ENCODE measurements at regions not wholly inside any gene's neighbourhood (a gene's known extent, or its start where the extent isn't known, plus 50 kb on each side); places are given as distances from the start of the nearest gene placed in this dataset.

GRCh38 chr11:109222761-109223160 lies 199.2 kb upstream of the C11orf87 start:
- no peaks in the 10 kb centered on the region for H4K20me1 ChIP-seq (ENCODE audit: insufficient read depth)
- H3K27me3 ChIP-seq (ENCODE audit: insufficient read depth), result no peaks in the 10 kb centered on the region
- no peak overlapping the region for H3K27ac ChIP-seq (ENCODE audit: low read depth in 2 of 2, low read length in 1 of 2)
- H2AFZ ChIP-seq (ENCODE audit: low read depth), result no peak overlapping the region
- TF ChIP-seq EP300 (IDR thresholded peaks at IDR 0.05; ENCODE audit: borderline replicate concordance in 1 of 2, low read depth in 1 of 2, low read length in 1 of 2) (no peak), RFX5 (IDR thresholded peaks at IDR 0.05; ENCODE audit: low read length) (no peak), RXRA (IDR thresholded peaks at IDR 0.05; ENCODE audit: borderline replicate concordance, low read depth) (no peak), NRF1 (IDR thresholded peaks at IDR 0.05; ENCODE audit: low read depth, low read length) (no peak), NFIC (IDR thresholded peaks at IDR 0.05; ENCODE audit: borderline replicate concordance) (no peak), TEAD4 (IDR thresholded peaks at IDR 0.05; ENCODE audit: borderline replicate concordance, insufficient read depth) (no peak), MAX (IDR thresholded peaks at IDR 0.05; ENCODE audit: low read depth) (no peak), FOXM1 (IDR thresholded peaks at IDR 0.05; ENCODE audit: low read depth) (no peak), USF2 (IDR thresholded peaks at IDR 0.05; ENCODE audit: borderline replicate concordance, low read depth, low read length) (no peak), SIN3A (IDR thresholded peaks at IDR 0.05; ENCODE audit: borderline replicate concordance, low read depth, low read length) (no peak)
- no peaks in the 10 kb centered on the region for H3K4me1 ChIP-seq (ENCODE audit: control insufficient read depth in 1 of 2, insufficient read depth in 2 of 2, low read depth in 1 of 2, low read length in 1 of 2)
- H3K4me2 ChIP-seq, result no peak overlapping the region
- ChIA-PET CTCF (no interaction called here), POLR2A (no interaction called here)
- no peaks in the 10 kb centered on the region for H3K9me2 ChIP-seq
- H3F3A ChIP-seq (replicated peaks; ENCODE audit: insufficient read depth), result no peaks in the 10 kb centered on the region
- H3K9me3 ChIP-seq, result no peaks in the 10 kb centered on the region
- DNase-seq, result no peak
- no peak overlapping the region for H3K4me3 ChIP-seq (ENCODE audit: low read depth in 2 of 2, low read length in 1 of 2)
- no peak overlapping the region for H3K9ac ChIP-seq
- no peaks in the 10 kb centered on the region for H3K36me3 ChIP-seq (replicated peaks in 1 of 2; ENCODE audit: control insufficient read depth in 1 of 2, insufficient read depth in 2 of 2, low read length in 1 of 2)
- 85% methylated on average over 2 of the region's 2 CpGs for WGBS (ENCODE audit: low lambda C conversion rate)
- H3K79me2 ChIP-seq (ENCODE audit: insufficient read depth), result no peaks in the 10 kb centered on the region

- Histone ChIP-seq H3K27me3 (ENCODE audit: insufficient read depth) (no peaks in the 10 kb centered on the region), H3K4me3 (ENCODE audit: low read depth in 2 of 2, low read length in 1 of 2) (no peak overlapping the region), H3F3A (replicated peaks; ENCODE audit: insufficient read depth) (no peaks in the 10 kb centered on the region), H3K27ac (ENCODE audit: low read depth in 2 of 2, low read length in 1 of 2) (no peak overlapping the region), H3K4me1 (ENCODE audit: control insufficient read depth in 1 of 2, insufficient read depth in 2 of 2, low read depth in 1 of 2, low read length in 1 of 2) (no peaks in the 10 kb centered on the region), H3K9me2 (no peaks in the 10 kb centered on the region), H3K79me2 (ENCODE audit: insufficient read depth) (no peaks in the 10 kb centered on the region), H2AFZ (ENCODE audit: low read depth) (no peak overlapping the region), H3K9ac (no peak overlapping the region), H3K36me3 (replicated peaks in 1 of 2; ENCODE audit: control insufficient read depth in 1 of 2, insufficient read depth in 2 of 2, low read length in 1 of 2) (no peaks in the 10 kb centered on the region), H3K9me3 (no peaks in the 10 kb centered on the region), H3K4me2 (no peak overlapping the region), H4K20me1 (ENCODE audit: insufficient read depth) (no peaks in the 10 kb centered on the region)
- ChIA-PET POLR2A (no interaction called here), CTCF (no interaction called here)
- no peak for DNase-seq
- TF ChIP-seq TCF12 (IDR thresholded peaks at IDR 0.05) (no peak), RXRA (IDR thresholded peaks at IDR 0.05; ENCODE audit: borderline replicate concordance, low read depth) (no peak), POLR2AphosphoS5 (IDR thresholded peaks at IDR 0.05; ENCODE audit: low read depth, low read length) (no peak), SMC3 (IDR thresholded peaks at IDR 0.05; ENCODE audit: low read depth, low read length) (no peak), ELF1 (IDR thresholded peaks at IDR 0.05) (no peak), MAX (IDR thresholded peaks at IDR 0.05; ENCODE audit: low read depth) (no peak), TAF1 (IDR thresholded peaks at IDR 0.05; ENCODE audit: borderline replicate concordance, low read depth, low read length) (no peak), EP300 (IDR thresholded peaks at IDR 0.05; ENCODE audit: borderline replicate concordance in 1 of 2, low read depth in 1 of 2, low read length in 1 of 2) (no peak)
Observed at GRCh38 chr11:109223451-109223850, 198.5 kb upstream of the C11orf87 start.

Measured in SK-N-SH (cell line).